ENCODE measurements at regions not wholly inside any gene's neighbourhood (a gene's known extent, or its start where the extent isn't known, plus 50 kb on each side); places are given as distances from the start of the nearest gene placed in this dataset.

DNA sequence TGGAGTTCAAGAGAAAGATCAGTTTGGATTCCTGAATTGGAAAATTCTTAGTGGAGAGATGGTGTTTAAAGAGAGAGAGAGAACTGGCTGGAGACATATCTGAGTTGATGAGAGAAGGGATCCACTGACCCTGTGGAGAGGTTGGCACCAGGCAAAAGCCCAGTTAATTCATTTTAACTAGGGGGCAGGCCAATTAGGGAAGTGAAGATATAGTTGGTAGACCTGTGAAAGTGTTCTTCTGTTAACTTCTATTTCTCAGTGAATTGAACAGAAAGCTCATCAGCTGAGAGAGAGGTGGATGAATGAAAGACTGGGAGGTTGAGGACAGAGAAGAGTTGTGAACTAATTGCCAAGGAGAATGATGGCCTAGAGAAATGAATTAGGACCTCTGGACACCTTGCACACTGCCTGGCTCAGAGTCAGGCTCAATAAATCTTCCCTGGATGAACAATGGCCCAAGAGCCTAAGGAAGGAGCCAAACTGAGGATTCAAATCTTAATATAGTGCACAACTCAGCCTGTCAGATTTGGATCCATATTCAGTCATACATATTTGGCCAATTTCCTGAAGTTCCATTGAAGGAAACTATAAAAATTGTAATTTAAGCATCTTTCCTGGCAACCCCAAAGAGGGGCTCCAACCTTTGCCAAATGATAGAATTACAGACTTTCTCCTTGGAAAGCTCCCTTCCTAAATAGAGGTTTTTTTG lies 82.2 kb upstream of the RMDN2 start:
- Histone ChIP-seq H3K4me3 (ENCODE audit: low read length, poor library complexity, severe bottlenecking) (no peak overlapping the region), H3K27me3 (ENCODE audit: insufficient read depth, low read length, poor library complexity, severe bottlenecking) (no peaks in the 10 kb centered on the region), H3F3A (ENCODE audit: low read depth) (no peaks in the 10 kb centered on the region), H3K9me3 (ENCODE audit: insufficient read depth, low read depth, low read length) (no peaks in the 10 kb centered on the region), H3K36me3 (ENCODE audit: insufficient read depth, low read length) (no peaks in the 10 kb centered on the region), H3K4me2 (ENCODE audit: low read depth, low read length, poor library complexity, severe bottlenecking) (no peak overlapping the region), H3K4me1 (ENCODE audit: insufficient read depth, low read length, poor library complexity, severe bottlenecking) (no peaks in the 10 kb centered on the region), H3K79me2 (ENCODE audit: insufficient read depth, low read length) (no peaks in the 10 kb centered on the region), H3K9ac (ENCODE audit: low read depth, low read length, poor library complexity, severe bottlenecking) (no peak overlapping the region), H4K20me1 (ENCODE audit: insufficient read depth, low read length, poor library complexity, severe bottlenecking) (no peaks in the 10 kb centered on the region), H2AFZ (ENCODE audit: low read length) (no peak overlapping the region), H3K9me2 (replicated peaks; ENCODE audit: low read depth, low read length) (no peaks in the 10 kb centered on the region)
- TF ChIP-seq EZH2phosphoT487 (IDR thresholded peaks at IDR 0.05; ENCODE audit: borderline replicate concordance), result no peak
- TF ChIP-seq, protein P1, sequence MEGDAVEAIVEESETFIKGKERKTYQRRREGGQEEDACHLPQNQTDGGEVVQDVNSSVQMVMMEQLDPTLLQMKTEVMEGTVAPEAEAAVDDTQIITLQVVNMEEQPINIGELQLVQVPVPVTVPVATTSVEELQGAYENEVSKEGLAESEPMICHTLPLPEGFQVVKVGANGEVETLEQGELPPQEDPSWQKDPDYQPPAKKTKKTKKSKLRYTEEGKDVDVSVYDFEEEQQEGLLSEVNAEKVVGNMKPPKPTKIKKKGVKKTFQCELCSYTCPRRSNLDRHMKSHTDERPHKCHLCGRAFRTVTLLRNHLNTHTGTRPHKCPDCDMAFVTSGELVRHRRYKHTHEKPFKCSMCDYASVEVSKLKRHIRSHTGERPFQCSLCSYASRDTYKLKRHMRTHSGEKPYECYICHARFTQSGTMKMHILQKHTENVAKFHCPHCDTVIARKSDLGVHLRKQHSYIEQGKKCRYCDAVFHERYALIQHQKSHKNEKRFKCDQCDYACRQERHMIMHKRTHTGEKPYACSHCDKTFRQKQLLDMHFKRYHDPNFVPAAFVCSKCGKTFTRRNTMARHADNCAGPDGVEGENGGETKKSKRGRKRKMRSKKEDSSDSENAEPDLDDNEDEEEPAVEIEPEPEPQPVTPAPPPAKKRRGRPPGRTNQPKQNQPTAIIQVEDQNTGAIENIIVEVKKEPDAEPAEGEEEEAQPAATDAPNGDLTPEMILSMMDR (conservative IDR thresholded peaks at IDR 0.05; ENCODE audit: low read length), result no peak

GRCh38 chr2:37843556-37843955 lies 81.5 kb upstream of the RMDN2 start:
- Histone ChIP-seq H3K4me1 (ENCODE audit: insufficient read depth, low read length, poor library complexity, severe bottlenecking) (no peaks in the 10 kb centered on the region), H3K36me3 (ENCODE audit: insufficient read depth, low read length) (no peaks in the 10 kb centered on the region), H4K20me1 (ENCODE audit: insufficient read depth, low read length, poor library complexity, severe bottlenecking) (no peaks in the 10 kb centered on the region), H3K9me3 (ENCODE audit: insufficient read depth, low read depth, low read length) (no peaks in the 10 kb centered on the region), H3K4me2 (ENCODE audit: low read depth, low read length, poor library complexity, severe bottlenecking) (no peak overlapping the region), H2AFZ (ENCODE audit: low read length) (no peak overlapping the region), H3K4me3 (ENCODE audit: low read length, poor library complexity, severe bottlenecking) (no peak overlapping the region), H3K79me2 (ENCODE audit: insufficient read depth, low read length) (no peaks in the 10 kb centered on the region), H3K27me3 (ENCODE audit: insufficient read depth, low read length, poor library complexity, severe bottlenecking) (no peaks in the 10 kb centered on the region), H3K9me2 (replicated peaks; ENCODE audit: low read depth, low read length) (no peaks in the 10 kb centered on the region), H3K9ac (ENCODE audit: low read depth, low read length, poor library complexity, severe bottlenecking) (no peak overlapping the region), H3F3A (ENCODE audit: low read depth) (no peaks in the 10 kb centered on the region)
- TF ChIP-seq, protein P1 (conservative IDR thresholded peaks at IDR 0.05; ENCODE audit: low read length), result no peak
- TF ChIP-seq EZH2phosphoT487 (IDR thresholded peaks at IDR 0.05; ENCODE audit: borderline replicate concordance), result no peak

GRCh38 chr2:37846207-37846606 lies 78.9 kb upstream of the RMDN2 start:
- TF ChIP-seq EZH2phosphoT487 (IDR thresholded peaks at IDR 0.05; ENCODE audit: borderline replicate concordance), result no peak
- H3K4me2 ChIP-seq (ENCODE audit: low read depth, low read length, poor library complexity, severe bottlenecking), result no peak overlapping the region
- H3K4me3 ChIP-seq (ENCODE audit: low read length, poor library complexity, severe bottlenecking), result no peak overlapping the region
- H3K36me3 ChIP-seq (ENCODE audit: insufficient read depth, low read length), result no peaks in the 10 kb centered on the region
- peaks cover 12% of the 10 kb centered on the region for H3K4me1 ChIP-seq (ENCODE audit: insufficient read depth, low read length, poor library complexity, severe bottlenecking)
- no peaks in the 10 kb centered on the region for H3K79me2 ChIP-seq (ENCODE audit: insufficient read depth, low read length)
- H3K27me3 ChIP-seq (ENCODE audit: insufficient read depth, low read length, poor library complexity, severe bottlenecking), result no peaks in the 10 kb centered on the region
- no peak overlapping the region for H2AFZ ChIP-seq (ENCODE audit: low read length)
- H3F3A ChIP-seq (ENCODE audit: low read depth), result no peaks in the 10 kb centered on the region
- H3K9me2 ChIP-seq (replicated peaks; ENCODE audit: low read depth, low read length), result no peaks in the 10 kb centered on the region
- no peaks in the 10 kb centered on the region for H3K9me3 ChIP-seq (ENCODE audit: insufficient read depth, low read depth, low read length)
- H3K9ac ChIP-seq (ENCODE audit: low read depth, low read length, poor library complexity, severe bottlenecking), result no peak overlapping the region
- H4K20me1 ChIP-seq (ENCODE audit: insufficient read depth, low read length, poor library complexity, severe bottlenecking), result no peaks in the 10 kb centered on the region

DNA sequence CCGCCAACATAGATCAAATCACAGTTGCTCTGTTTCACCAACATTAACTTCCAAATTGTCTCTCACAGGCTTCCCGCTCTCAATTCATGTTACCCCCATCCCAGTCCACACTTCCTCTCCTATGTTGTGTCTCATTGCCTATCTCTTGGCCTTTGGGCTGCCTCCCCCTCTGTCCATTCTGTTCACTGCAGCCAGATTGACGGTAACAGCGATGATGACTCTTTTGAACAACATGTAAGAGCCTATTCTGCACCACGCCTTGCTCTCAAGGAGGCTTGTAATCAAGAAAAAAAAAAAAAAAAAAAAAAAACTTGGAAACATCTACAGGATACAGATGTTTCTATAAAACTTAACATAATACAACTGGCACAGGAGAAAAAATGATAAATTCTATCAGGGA lies 77.3 kb upstream of the RMDN2 start:
- Histone ChIP-seq H3K4me1 (ENCODE audit: insufficient read depth, low read length, poor library complexity, severe bottlenecking) (peaks cover 26% of the 10 kb centered on the region), H3K9ac (ENCODE audit: low read depth, low read length, poor library complexity, severe bottlenecking) (no peak overlapping the region), H3K9me3 (ENCODE audit: insufficient read depth, low read depth, low read length) (no peaks in the 10 kb centered on the region), H3K79me2 (ENCODE audit: insufficient read depth, low read length) (no peaks in the 10 kb centered on the region), H3K36me3 (ENCODE audit: insufficient read depth, low read length) (no peaks in the 10 kb centered on the region), H4K20me1 (ENCODE audit: insufficient read depth, low read length, poor library complexity, severe bottlenecking) (no peaks in the 10 kb centered on the region), H3K4me3 (ENCODE audit: low read length, poor library complexity, severe bottlenecking) (no peak overlapping the region), H3K4me2 (ENCODE audit: low read depth, low read length, poor library complexity, severe bottlenecking) (no peak overlapping the region), H3K9me2 (replicated peaks; ENCODE audit: low read depth, low read length) (no peaks in the 10 kb centered on the region), H3K27me3 (ENCODE audit: insufficient read depth, low read length, poor library complexity, severe bottlenecking) (no peaks in the 10 kb centered on the region), H3F3A (ENCODE audit: low read depth) (peaks cover 7% of the 10 kb centered on the region; the same call in 1 of the 2 replicates), H2AFZ (ENCODE audit: low read length) (no peak overlapping the region)
- TF ChIP-seq, protein P1 (conservative IDR thresholded peaks at IDR 0.05; ENCODE audit: low read length), result 0 out of 2 replicates have a peak, but pooled peaks have one; percentile 11
- no peak for TF ChIP-seq EZH2phosphoT487 (IDR thresholded peaks at IDR 0.05; ENCODE audit: borderline replicate concordance)

All from Loucy (cell line).